Myocyte (in vitro differentiated cells): ENCODE measurements at regions not wholly inside any gene's neighbourhood (a gene's known extent, or its start where the extent isn't known, plus 50 kb on each side); places are given as distances from the start of the nearest gene placed in this dataset.

Experiments used
- DNase-seq: peaks from one replicate; pipeline ENCODE4 v3.0.0-alpha.2; 2012; ENCODE audit warnings: low read depth

DNA sequence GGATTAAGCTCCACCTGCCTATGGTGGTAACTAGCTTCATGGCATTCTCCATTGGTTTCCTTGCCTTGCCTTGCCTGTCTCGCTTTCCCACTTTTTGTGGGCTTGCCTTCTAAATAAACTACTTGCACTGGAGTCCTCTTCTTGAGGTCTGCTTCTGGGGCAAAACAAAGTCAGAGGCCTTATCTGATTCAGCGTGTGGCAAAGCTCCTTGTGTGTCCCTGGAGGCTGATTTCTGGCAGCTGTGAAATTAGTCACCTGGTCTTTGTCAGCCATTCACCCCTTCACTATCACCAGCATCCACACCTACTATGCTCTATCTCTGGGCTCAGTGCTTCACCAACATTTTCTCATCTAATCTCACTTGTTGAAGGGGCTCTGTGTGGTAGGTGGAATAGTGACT is 176.2 kb downstream of the SEC61B start:
- DNase-seq = no peak

DNA sequence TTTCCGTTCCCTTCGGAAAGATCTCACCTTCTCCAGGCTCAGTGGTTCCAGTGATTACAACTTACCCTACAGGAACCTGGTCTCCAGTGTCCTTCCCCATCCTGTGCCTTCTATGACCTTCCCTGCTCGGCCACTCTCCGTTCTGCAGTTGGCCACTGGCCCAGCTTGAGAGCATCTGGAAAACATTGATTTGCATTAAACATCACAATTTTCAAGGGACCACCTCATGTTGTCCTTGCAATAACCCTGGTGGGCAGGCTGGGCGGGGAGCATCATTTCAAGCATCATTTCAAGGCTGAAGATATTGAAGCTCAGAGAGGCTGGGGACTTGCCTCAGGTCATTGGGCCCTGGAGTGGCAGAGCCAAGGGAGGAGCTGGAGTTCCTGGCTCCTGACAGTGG is 177.4 kb downstream of the SEC61B start:
- DNase-seq = no peak

DNA sequence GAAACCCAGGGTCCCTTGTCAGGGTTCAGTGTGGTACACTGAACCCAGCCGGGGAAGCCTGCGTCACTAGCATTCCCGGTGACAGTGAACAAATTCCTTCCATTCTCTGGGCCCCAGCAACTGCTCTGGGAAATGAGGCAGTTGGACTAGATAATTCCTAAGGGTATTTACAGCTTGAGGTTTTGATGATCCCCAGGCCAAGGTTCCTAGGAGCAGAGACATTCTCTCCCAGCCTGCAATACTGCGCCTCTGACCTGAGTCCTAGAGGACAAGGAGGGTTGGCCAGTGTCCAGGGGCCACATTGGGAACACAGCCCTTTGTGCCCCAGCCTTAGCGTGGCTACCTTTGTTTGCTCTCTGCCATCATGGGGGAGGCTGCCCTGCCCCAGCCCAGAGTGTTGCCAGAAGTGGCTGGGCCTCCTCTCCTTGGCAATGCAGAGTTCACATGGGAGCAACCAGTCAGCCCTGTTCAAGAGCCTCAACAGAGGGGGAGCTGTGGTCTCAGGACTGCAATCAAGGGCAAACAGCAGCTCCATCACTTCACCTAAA is 178.2 kb downstream of the SEC61B start:
- no peak for DNase-seq

DNA sequence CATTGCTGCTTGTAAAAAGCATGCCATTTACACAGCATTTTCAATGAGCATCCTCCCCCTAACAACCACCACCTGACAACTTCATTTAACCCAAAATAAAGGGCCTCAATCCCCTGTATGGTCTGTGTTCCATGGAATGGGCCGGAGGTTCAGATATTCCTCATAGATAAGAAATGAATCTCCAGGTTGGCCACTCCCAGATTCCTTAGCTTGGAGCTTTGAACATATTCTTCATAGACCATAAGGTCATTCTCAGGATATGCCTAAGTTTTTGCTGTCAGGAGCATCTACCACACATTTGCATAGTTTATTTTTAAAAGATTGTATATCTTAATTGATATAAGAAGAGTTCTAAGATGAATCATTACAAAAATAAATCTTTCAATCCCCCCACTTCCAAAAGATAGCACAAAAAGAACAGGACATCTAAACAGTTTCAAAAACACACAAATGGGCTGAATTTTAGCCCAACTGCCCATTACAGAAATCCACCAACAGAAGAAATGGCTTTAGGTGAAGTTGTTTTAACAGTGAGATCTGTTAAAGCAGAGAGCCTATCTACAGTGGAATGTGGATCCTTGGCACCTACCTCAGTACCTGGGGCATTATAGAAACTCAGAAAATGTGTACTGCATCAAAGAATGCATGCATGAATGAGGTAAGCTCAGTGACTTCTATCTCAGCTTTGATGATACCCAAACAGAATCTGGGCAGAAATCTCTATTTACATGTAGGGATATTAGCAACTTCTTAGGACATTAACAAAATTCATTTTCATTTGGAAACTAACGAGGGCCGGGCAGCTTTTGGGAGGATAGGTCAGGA is 179.8 kb downstream of the SEC61B start:
- DNase-seq = no peak

DNA sequence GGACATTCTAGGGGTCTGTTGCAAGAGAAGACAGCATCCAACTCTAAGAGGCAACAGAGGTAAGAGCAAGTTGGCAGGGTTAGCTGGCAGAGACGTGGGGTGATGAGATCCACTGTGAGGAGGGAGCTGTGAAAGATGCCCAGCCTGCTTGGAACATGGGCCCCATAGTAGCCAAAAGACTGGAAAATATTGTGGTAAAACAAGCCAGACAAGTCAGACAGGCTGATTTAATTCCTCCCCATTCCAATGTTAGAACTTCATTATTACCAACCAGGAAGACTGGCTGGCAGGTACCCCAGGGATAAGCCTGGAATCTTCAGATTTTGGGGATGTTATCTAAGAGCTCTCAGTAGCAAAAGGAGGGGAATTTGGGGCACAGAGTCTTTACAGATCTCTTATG is 181.3 kb downstream of the SEC61B start:
- DNase-seq = no peak

DNA sequence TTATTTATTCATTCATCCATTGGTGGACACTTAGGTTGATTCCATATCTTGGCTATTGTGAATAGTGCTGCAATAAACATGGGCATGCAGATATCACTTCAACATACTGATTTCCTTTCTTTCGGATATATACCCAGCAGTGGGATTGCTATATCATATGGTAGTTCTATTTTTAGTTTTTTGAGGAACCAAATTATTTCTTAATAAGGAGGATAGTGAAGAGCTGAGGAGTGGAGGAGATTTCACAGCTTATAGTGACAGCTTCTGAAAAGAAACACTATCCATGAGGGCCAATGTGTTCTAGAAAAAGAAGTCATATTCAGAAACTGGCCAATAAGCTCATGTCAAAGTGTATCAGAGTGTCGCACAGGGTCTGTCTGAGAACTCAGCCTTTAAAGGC is 183.3 kb downstream of the SEC61B start:
- no peak for DNase-seq

DNA sequence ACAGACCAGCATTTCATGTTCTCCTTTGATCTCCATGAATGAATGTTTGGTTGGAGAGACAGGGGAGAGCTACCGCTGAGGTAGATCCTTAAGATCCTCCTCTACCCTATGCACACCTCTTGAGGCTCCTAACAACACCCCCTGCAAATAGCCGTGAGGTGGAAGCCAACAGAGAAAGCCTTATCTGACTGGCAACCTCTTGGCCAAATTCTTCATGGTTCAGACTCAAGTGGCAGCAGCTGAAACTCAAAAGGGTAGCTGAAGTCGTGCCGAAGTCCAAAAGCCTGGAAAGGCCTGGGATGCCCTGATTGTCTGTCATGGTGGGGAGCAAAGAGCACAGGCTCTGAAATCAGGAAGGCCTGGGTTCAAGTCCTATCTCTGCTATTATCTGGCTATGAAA is 184.9 kb downstream of the SEC61B start:
- no peak for DNase-seq

DNA sequence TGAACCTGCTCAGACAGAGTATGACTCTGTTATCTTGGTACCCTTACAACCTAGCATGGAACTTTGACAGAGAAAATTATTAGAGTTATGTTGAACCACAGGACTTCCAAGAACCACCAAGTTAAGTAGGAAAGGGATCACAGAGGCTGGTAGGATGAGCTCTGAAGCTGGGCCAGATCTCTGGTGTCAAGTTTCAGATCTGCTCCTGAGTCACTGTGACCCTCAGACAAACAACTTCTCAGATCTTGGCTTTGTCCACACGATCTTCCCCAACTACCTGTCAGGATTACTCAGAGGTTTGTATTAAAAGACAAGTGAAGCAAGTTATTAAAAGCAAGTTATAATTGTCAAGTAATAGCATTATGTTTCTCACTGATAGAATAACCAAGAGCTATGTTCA is 189.0 kb downstream of the SEC61B start:
- DNase-seq = peak; percentile 29

DNA sequence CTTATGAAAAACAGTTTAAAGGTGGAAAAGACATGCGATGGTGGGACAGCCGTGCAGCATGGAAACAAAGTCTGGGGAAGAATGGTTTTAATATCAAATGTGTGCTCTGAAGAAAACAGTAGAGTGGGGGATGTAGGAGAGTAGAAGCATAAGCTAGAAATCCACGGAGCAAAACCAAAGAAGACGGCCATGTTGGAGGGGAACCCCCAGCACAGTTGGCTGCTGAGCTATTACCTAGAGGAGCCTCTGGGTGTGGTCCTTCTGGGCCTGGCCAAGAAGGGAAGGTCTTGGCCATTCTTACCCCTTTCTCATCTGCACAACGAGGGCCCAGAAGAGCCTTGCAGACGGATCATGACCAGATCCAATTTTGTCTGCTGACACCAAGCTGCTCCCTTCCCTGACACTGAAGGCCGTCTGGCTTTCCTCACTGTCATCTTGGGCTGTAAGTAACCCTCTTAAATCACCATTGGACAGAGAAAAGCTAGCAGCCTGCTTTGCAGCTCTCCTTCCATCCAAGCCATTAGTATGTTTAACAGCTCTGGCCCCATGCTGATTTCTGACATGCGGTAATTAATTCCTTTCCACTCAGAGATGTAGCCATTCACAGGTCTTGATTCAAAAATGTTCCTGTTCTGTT is 189.5 kb downstream of the SEC61B start:
- no peak for DNase-seq

DNA sequence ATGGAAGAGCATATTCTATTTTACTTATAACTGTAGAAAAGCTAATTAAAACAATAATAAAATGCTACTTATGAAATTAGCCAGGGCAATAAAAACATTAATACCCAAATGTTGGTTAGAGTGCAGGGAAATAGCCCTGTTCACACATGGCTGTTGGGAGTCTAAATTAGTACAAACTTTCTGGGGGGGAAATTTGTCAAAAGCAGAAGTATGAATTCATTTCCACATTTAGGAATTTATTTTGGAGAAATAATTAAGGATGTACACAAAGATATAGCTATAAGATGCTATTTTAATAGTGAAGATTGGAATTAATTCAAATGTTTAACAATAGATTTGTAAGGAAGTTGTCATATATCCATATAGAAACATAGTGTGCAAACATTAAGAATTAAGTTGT is 190.5 kb downstream of the SEC61B start:
- no peak for DNase-seq

DNA sequence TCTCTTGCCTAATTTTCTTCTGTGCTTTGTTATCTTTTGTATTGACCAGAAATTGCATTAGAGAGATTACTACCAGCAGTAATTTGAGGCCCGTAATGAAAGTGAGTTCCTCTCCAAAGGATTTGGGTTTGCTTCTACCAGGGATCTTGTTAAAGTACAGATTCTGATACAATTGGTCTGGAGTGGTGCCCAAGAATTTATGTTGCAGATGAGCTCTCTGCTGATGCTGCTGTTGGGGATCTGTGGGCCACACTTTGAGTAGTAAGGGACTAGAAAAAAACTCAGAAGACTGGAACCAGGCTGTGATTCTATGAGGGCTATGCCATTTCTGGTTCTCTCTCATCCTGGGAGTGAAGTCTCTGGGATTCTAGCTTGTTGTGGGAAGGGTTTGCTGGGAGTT is 192.2 kb downstream of the SEC61B start:
- DNase-seq = no peak

DNA sequence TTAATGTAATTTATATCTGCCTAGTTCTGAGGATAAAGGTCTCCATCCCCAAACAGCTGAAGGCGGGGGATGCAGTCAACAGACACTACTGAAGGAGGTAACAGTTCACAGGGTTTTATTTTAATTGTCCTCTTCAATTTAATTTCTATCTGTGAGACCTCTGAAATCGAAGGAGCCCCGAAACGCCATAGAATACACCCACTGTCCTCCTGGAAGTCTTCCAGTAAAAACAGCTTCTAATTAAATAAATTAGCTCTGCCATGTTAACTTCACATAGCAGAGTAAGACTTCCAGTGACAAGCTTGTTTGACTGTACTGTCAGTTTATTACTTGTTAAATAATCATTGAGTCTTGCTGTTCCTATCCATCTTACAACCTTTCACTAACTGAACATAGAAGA is 193.5 kb downstream of the SEC61B start:
- no peak for DNase-seq

DNA sequence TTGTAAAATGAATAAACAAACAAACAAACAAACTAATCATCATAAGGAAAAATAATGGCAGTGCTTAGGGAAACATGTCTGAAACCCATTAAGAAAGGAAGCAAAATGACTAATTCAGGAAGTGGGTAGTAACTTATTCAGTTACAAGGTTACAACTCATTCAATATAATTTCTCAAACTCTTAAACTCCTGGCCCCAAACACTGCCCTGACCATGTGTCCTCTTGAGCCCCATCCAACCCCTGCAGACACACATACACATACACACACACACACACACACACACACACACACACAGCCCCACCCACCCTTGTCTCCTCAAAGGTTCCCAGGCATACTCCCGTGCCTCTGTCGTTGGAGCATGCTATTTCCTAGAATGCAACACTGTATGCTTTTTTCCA is 193.9 kb downstream of the SEC61B start:
- DNase-seq = no peak

DNA sequence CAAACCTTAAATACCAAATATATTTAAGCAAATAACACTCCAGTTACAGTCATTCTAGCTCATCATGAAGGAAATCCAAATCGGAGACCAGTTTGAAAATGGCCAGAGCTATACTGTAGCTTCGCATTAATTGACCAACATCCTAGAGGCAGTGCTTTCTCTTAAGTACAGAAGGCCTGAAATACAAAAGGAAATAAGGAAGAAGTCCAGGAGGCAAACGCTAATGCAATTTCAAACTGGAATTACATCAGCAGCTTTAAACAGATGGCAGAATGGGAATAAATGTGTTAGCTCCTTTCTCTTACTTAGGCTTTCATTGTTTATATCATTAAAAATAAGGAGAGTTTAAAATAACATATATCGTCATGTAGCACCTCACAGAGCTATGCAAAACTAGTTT is 197.0 kb downstream of the SEC61B start:
- no peak for DNase-seq

DNA sequence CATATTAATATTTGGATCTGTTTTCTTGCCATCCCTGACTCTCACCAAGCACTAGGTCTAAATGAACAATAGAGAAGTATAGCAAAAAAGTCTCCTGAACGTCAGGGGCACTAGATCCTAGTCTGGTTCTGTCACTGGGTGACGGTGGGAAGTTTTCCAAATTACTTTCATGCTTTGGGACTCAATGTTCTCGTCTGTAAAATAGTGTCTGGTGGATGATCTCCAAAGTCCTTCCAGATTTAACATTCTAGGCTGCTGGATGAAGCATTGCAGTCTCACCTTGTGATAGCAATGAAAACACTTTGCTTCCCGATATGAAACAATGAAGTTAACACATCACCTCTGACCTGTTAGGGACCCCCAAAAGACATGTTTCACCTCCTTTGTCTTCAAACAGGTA is 199.3 kb downstream of the SEC61B start:
- DNase-seq = no peak

DNA sequence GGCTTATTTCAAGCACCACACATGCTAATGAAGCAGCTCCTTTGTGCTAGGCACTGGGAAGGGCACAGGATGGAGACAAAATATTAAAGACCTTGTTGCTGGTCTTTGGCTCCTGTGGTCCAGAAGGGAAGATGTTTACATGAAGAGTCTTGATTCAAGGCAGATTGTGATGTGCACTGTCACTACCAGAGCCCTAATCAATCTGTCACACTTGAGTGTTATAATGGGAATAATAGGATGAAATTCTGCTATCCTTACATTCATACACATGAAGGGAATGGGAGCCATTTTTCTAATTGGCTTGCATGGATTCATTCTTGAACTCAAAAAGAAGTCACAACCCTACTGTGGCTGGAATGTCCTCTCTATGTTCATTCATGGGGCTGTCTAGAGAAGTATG is 203.0 kb downstream of the SEC61B start:
- no peak for DNase-seq

DNA sequence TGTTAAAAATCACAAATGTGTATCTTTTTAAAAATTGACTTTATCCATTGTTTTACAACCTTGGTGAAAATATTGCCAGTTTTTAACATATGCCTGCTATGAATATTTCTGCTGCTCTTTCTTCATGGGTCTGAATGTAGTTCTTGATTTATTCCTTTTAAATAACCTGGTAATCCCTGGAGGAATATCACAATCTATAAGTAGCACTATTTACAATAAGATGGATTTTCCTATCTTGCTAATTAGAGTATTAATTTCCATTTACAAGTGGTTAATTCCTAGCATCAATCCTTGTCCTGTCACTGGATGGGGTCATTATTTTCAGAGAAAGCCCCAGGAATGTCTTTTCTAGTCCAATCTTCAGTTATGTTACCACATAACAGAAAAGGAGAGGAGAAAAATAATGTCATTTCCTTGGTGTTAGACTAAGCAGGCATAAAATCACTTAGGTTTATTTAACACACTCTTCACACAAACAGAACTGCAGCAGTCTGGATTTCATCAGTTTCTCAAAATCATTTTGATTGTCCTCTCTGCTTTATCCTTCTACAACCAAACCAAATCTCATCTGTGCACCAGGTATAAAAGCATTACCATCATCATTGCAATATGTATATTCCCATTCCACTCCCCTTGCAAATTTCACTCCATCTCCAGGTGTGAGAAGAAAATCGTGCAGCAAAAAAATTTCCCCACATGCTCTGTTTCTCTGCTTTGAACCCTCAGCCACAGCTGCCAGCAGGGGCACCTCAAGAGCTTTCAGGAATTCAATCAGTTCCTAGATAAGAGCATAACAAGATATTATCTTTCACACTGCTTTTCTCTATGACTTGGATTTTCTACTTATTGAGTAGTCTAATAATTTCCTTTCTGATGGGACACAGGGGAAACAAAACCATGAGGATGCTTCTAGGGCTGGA is 204.1 kb downstream of the SEC61B start:
- no peak for DNase-seq

DNA sequence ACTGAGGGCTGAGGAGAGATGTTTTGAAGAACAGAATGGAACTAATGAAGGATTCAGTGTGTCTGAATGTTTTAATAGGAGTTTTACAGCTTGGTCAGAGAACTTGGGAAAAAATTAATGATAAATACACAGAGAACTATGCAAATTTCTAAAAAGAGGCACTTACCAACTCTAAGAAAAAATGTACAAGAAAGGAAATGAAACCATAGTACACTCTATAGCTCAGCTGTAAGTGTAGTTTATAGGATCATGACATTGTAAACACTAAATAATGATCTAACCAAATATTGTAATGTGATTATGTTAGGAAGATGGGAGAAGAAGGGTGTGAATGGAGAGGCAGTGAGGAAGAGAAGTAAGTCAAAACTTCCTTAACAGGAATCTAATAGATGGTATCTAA is 205.2 kb downstream of the SEC61B start:
- no peak for DNase-seq

DNA sequence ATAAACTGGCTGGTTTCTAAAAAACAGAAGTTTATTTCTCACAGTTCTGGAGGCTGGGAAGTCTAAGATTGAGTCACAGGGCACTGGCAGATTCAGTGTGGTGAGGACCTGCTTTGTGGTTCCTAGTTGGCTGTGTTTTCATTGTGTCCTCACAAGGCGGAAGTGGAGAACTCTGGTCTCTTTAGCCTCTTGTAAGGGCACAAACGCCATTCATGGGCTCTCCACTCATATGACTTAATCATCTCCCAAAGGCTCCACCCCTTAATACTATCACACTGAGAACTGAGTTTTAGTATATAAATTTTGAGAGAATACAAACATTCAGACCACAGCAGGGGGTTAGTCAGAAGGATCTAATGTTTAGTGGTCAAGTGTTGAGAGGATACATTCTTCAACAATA is 208.2 kb downstream of the SEC61B start:
- no peak for DNase-seq

DNA sequence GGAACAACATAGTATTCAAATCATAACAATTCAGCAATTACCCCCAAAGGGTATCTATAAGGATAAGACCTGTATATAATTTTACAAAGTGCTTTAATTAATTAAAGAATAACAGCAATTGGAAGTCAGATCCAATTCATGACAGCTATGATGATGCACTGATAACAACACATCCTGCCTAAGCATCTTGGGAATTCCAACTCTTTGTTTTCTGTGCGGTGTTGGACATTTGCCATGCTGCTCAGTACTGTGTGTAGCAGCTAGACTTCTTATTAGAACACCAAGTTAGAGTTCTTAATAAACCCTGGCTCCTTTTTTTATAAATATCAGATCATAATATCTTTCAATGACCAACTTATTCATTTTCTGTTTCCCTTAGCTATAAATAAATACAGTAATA is 209.0 kb downstream of the SEC61B start:
- peak; percentile 39 for DNase-seq

DNA sequence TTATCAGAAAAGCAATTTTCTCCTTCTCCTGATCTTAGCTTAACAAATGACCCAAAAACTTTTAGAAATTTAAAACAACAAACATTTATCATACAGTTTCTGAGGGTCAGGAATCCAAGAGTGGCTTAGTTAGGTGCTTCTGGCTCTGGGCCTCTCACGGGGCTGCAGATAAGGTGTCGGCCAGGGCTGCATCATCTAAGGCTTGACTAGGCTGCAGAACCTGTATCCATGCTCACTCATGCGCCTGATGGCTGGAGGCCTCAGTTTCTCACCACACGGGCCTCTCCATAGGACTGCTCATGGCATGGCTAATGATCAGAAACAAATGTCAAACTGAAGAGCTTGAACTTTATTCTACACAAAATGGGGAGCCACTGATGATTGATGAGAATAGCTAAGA is 210.0 kb downstream of the SEC61B start:
- DNase-seq = no peak

DNA sequence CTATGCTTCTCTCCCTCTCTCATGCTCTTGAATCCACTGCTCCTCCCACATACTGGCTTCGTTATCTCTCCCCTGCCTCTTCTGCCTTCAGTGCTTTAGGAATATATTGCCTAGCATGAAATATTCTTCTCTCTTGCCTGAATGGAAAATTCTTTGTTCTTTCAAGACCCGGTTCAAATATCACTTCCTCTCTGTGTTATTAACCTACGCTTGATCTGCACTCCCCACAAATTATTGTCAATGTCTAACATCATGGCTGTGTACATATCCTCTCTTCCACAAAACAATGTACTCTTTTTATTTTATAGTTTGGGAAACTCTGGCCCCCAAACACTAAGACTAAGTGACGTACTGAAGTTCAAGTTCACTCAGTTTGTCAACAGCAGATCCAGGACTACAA is 211.0 kb downstream of the SEC61B start:
- DNase-seq = no peak
